CD14-positive monocyte (primary cell): ENCODE measurements at regions not wholly inside any gene's neighbourhood (a gene's known extent, or its start where the extent isn't known, plus 50 kb on each side); places are given as distances from the start of the nearest gene placed in this dataset.

Source experiments
- DNase-seq, 3 donors: peaks; one replicate each; pipeline ENCODE4 v3.0.0-alpha.2; 2011 to 2022
- H2AFZ ChIP-seq: 2 replicates; pipeline ENCODE4 v1.6.0; 2012; ENCODE audit warnings: mild to moderate bottlenecking, low read depth, low read length, inconsistent platforms; ENCODE audit not compliant: insufficient read depth, poor library complexity, severe bottlenecking
- H3K27ac ChIP-seq, 2 donors: 1 replicate in 1 of 2; 2 replicates in 1 of 2; pipeline ENCODE4 v1.5.1; 2012 to 2013; ENCODE audit warnings: low read length in 2 of 2, control low read depth in 1 of 2, inconsistent platforms in 1 of 2, low read depth in 1 of 2, mild to moderate bottlenecking in 1 of 2
- H3K27me3 ChIP-seq, 2 donors: one replicate each; pipeline versions ENCODE4 v1.6.0 to v1.6.1; 2011 to 2013; ENCODE audit warnings: low read length in 2 of 2; ENCODE audit not compliant: control insufficient read depth in 2 of 2, insufficient read depth in 2 of 2
- H3K36me3 ChIP-seq, 2 donors: replicated peaks in 1 of 2; 1 replicate in 1 of 2; 2 replicates in 1 of 2; pipeline versions ENCODE4 v1.5.1 to v1.6.1; 2012 to 2013; ENCODE audit warnings: low read length in 2 of 2, control low read depth in 1 of 2, inconsistent platforms in 1 of 2, mild to moderate bottlenecking in 1 of 2; ENCODE audit not compliant: insufficient read depth in 2 of 2, control insufficient read depth in 1 of 2
- H3K4me1 ChIP-seq, 2 donors: 1 replicate in 1 of 2; 2 replicates in 1 of 2; pipeline versions ENCODE4 v1.5.1 to v1.6.1; 2012 to 2013; ENCODE audit warnings: low read length in 2 of 2, control low read depth in 1 of 2, inconsistent platforms in 1 of 2, mild to moderate bottlenecking in 1 of 2, moderate library complexity in 1 of 2; ENCODE audit not compliant: insufficient read depth in 2 of 2, control insufficient read depth in 1 of 2
- H3K4me2 ChIP-seq: replicated peaks from 2 replicates; pipeline ENCODE3; 2012; ENCODE audit warnings: low read length, moderate library complexity, mild to moderate bottlenecking; ENCODE audit not compliant: poor library complexity, severe bottlenecking; ENCODE audit errors: extremely low read depth
- H3K4me3 ChIP-seq, 3 experiments: fragments of 200-600 bp in 1 of 3; sonication (generic) in 1 of 3; replicated peaks in 1 of 3; 1 replicate in 2 of 3; 2 replicates in 1 of 3; pipeline ENCODE4 v1.5.1; 2011 to 2013; ENCODE audit warnings: low read length in 3 of 3, mild to moderate bottlenecking in 3 of 3, control low read depth in 2 of 3, low read depth in 2 of 3, inconsistent platforms in 1 of 3, moderate library complexity in 1 of 3
- H3K79me2 ChIP-seq: 2 replicates; pipeline ENCODE4 v1.6.0; 2012; ENCODE audit warnings: mild to moderate bottlenecking, control low read depth, inconsistent platforms, low read length, moderate library complexity; ENCODE audit not compliant: insufficient read depth
- H3K9ac ChIP-seq: 2 replicates; pipeline ENCODE4 v1.6.0; 2017; ENCODE audit warnings: low read length, mild to moderate bottlenecking; ENCODE audit not compliant: insufficient read depth, poor library complexity, severe bottlenecking
- H3K9me3 ChIP-seq, 2 donors: replicated peaks in 1 of 2; 1 replicate in 1 of 2; 2 replicates in 1 of 2; pipeline versions ENCODE4 v1.5.1 to v1.6.1; 2012 to 2013; ENCODE audit warnings: low read length in 2 of 2, control low read depth in 1 of 2; ENCODE audit not compliant: control insufficient read depth in 1 of 2, insufficient read depth in 1 of 2
- H4K20me1 ChIP-seq: 2 replicates; pipeline ENCODE4 v1.6.0; 2012; ENCODE audit warnings: mild to moderate bottlenecking, low read length, control low read depth, moderate library complexity; ENCODE audit not compliant: insufficient read depth
- H3K27ac Mint-ChIP-seq, 7 donors: one replicate each; pipeline ENCODE4 v1.8.0; 2020; ENCODE audit warnings: mild to moderate bottlenecking in 7 of 7, mixed read lengths in 7 of 7, moderate library complexity in 6 of 7, inconsistent platforms in 2 of 7
- H3K27me3 Mint-ChIP-seq, 3 donors: one replicate each; pipeline ENCODE4 v1.8.0; 2021 to 2022; ENCODE audit warnings: low read depth in 3 of 3, mild to moderate bottlenecking in 3 of 3, mixed read lengths in 3 of 3, moderate library complexity in 3 of 3, inconsistent platforms in 1 of 3
- H3K36me3 Mint-ChIP-seq, 2 donors: one replicate each; pipeline ENCODE4 v1.8.0; 2020; ENCODE audit warnings: mixed read lengths in 2 of 2, inconsistent platforms in 1 of 2, mild to moderate bottlenecking in 1 of 2
- H3K4me1 Mint-ChIP-seq: one replicate; pipeline ENCODE4 v1.8.0; 2020; ENCODE audit warnings: mild to moderate bottlenecking, mixed read lengths
- H3K4me3 Mint-ChIP-seq, 2 donors: one replicate each; pipeline ENCODE4 v1.8.0; 2020; ENCODE audit warnings: mild to moderate bottlenecking in 2 of 2, mixed read lengths in 2 of 2, moderate library complexity in 1 of 2
- H3K9me3 Mint-ChIP-seq, 7 donors: one replicate each; pipeline ENCODE4 v1.8.0; 2020 to 2022; ENCODE audit warnings: mixed read lengths in 7 of 7, mild to moderate bottlenecking in 6 of 7, moderate library complexity in 6 of 7, inconsistent platforms in 2 of 7
- WGBS: methylation state at CpG from one replicate; pipeline ENCODE4 v1.1.5; 2013; ENCODE audit warnings: missing lambda C conversion rate; ENCODE audit not compliant: insufficient coverage; 5-methylcytosine and 5-hydroxymethylcytosine counted together
- intact Hi-C, 2 donors: fragments of 100-400 bp; cut with micrococcal nuclease; formaldehyde crosslinking; loops; one replicate each; pipeline versions ENCODE4 v1.15.0 to v1.15.1; 2023
- TF ChIP-seq, protein P1 (sequence below): fragments of 200-600 bp; IDR thresholded peaks from one replicate; pipeline ENCODE4 v1.8.0; 2022; ENCODE audit warnings: antibody characterized with exemption, mild to moderate bottlenecking

- no peaks in the 10 kb centered on the region for H3K36me3 ChIP-seq
- Mint-ChIP-seq H3K36me3 (no peaks in the 10 kb centered on the region), H3K9me3 (no peaks in the 10 kb centered on the region), H3K4me1 (no peaks in the 10 kb centered on the region), H3K27ac (no peak overlapping the region), H3K27me3 (no peaks in the 10 kb centered on the region), H3K4me3 (no peak overlapping the region)
- H3K4me3 ChIP-seq, result no peak overlapping the region
- H3K27me3 ChIP-seq, result no peaks in the 10 kb centered on the region
- no CpG with 5 or more reads among the region's 1 CpG for WGBS
- H3K9me3 ChIP-seq, result no peaks in the 10 kb centered on the region
- no peaks in the 10 kb centered on the region for H3K4me1 ChIP-seq
- TF ChIP-seq, protein P1, sequence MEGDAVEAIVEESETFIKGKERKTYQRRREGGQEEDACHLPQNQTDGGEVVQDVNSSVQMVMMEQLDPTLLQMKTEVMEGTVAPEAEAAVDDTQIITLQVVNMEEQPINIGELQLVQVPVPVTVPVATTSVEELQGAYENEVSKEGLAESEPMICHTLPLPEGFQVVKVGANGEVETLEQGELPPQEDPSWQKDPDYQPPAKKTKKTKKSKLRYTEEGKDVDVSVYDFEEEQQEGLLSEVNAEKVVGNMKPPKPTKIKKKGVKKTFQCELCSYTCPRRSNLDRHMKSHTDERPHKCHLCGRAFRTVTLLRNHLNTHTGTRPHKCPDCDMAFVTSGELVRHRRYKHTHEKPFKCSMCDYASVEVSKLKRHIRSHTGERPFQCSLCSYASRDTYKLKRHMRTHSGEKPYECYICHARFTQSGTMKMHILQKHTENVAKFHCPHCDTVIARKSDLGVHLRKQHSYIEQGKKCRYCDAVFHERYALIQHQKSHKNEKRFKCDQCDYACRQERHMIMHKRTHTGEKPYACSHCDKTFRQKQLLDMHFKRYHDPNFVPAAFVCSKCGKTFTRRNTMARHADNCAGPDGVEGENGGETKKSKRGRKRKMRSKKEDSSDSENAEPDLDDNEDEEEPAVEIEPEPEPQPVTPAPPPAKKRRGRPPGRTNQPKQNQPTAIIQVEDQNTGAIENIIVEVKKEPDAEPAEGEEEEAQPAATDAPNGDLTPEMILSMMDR, result no peak
- H3K79me2 ChIP-seq, result no peaks in the 10 kb centered on the region
- H2AFZ ChIP-seq, result no peak overlapping the region
- no peak overlapping the region for H3K27ac ChIP-seq
- no peak overlapping the region for H3K4me2 ChIP-seq
- H3K9ac ChIP-seq, result no peak overlapping the region
- intact Hi-C loops, result loop anchor here in 1 of 2 donors (10.0 kb wide), 1 partner anchor 1512 kb away; no protein-coding TSS in a partner anchor
- DNase-seq, result no peak
- no peaks in the 10 kb centered on the region for H4K20me1 ChIP-seq
Observed at GRCh38 chr3:178386880-178387279, 149.4 kb upstream of the KCNMB2 start.

DNA sequence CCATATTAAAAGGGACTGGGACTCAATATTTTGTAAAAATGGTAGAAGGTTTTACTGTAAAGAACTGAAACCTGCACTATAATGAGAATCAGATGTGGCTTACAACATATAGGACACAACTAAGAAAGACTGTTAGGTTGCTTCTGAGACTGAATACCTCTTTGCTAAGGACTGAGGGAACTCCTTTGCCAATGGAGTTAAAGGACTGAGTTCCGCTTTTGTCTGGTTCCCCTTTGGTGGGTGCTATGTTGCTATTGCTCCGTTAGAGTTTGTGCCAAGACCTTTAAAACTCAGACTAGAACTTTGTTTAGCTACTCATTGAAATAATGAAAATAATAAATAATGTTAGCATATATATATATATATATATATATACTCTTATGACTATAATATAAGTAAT lies 147.8 kb upstream of the KCNMB2 start:
- Histone ChIP-seq H3K27ac (no peak overlapping the region), H3K36me3 (no peaks in the 10 kb centered on the region), H3K4me3 (no peak overlapping the region), H3K79me2 (no peaks in the 10 kb centered on the region), H2AFZ (no peak overlapping the region), H3K9me3 (no peaks in the 10 kb centered on the region), H3K4me1 (no peaks in the 10 kb centered on the region), H3K9ac (no peak overlapping the region), H3K4me2 (no peak overlapping the region), H4K20me1 (no peaks in the 10 kb centered on the region), H3K27me3 (no peaks in the 10 kb centered on the region)
- DNase-seq, result peak in 1 of 3 donors; percentile 5
- TF ChIP-seq, protein P1, result no peak
- no CpG with 5 or more reads among the region's 2 CpGs for WGBS
- intact Hi-C loops, result loop anchor here in 1 of 2 donors (10.0 kb wide), 1 partner anchor 1514 kb away; no protein-coding TSS in a partner anchor
- H3K4me3 Mint-ChIP-seq, result no peak overlapping the region
- H3K4me1 Mint-ChIP-seq, result no peaks in the 10 kb centered on the region
- H3K9me3 Mint-ChIP-seq, result no peaks in the 10 kb centered on the region
- H3K36me3 Mint-ChIP-seq, result no peaks in the 10 kb centered on the region
- no peaks in the 10 kb centered on the region for H3K27me3 Mint-ChIP-seq
- H3K27ac Mint-ChIP-seq, result no peak overlapping the region
